NOMO-1 treated with DMSO at 0.1 percent for 48 hours (cell line): ENCODE measurements at regions not wholly inside any gene's neighbourhood (a gene's known extent, or its start where the extent isn't known, plus 50 kb on each side); places are given as distances from the start of the nearest gene placed in this dataset.
"Not testable (repeated sequence)": the region's sequence is repeated elsewhere in the genome, so short reads cannot be mapped to it uniquely, and the experiment has no call there.

Experiments
- DNase-seq: peaks from one replicate; lab custom pipeline; 2025; ENCODE audit not compliant: unreplicated experiment; lab: John Stamatoyannopoulos, UW

- no peak for DNase-seq
Observed at GRCh38 chr3:197431346-197431910, 124.3 kb downstream of the BDH1 start.

GRCh38 chr3:197430934-197431333 is 124.8 kb downstream of the BDH1 start:
- DNase-seq: peak; percentile 21

- no peak for DNase-seq
Observed at GRCh38 chr3:197430502-197430901, 125.3 kb downstream of the BDH1 start.

- no peak for DNase-seq
Observed at GRCh38 chr3:197428952-197429351, 126.8 kb downstream of the BDH1 start.

- no peak for DNase-seq
Observed at GRCh38 chr3:197428117-197428801, 127.5 kb downstream of the BDH1 start.

GRCh38 chr3:197427021-197427420 is 128.6 kb upstream of the DLG1 start:
- DNase-seq: no peak

GRCh38 chr3:197426121-197426566 is 127.7 kb upstream of the DLG1 start:
- DNase-seq: no peak

GRCh38 chr3:197425485-197426120 is 127.2 kb upstream of the DLG1 start:
- DNase-seq: no peak

- no peak for DNase-seq
Observed at GRCh38 chr3:197424674-197425484, 126.5 kb upstream of the DLG1 start.

GRCh38 chr3:197424266-197424665 is 125.9 kb upstream of the DLG1 start:
- DNase-seq: no peak

- no peak for DNase-seq
Observed at GRCh38 chr3:197423376-197423775, 125.0 kb upstream of the DLG1 start.

GRCh38 chr3:197422506-197422905 is 124.1 kb upstream of the DLG1 start:
- DNase-seq: no peak

- DNase-seq: no peak
Observed at GRCh38 chr3:197421021-197421420, 122.6 kb upstream of the DLG1 start.

- no peak for DNase-seq
Observed at GRCh38 chr3:197420566-197420965, 122.2 kb upstream of the DLG1 start.

GRCh38 chr3:197420115-197420514 is 121.7 kb upstream of the DLG1 start:
- no peak for DNase-seq

GRCh38 chr3:197419696-197420095 is 121.3 kb upstream of the DLG1 start:
- DNase-seq: no peak

- DNase-seq: no peak
Observed at GRCh38 chr3:197417911-197418618, 119.7 kb upstream of the DLG1 start.

GRCh38 chr3:197417441-197417840 is 119.0 kb upstream of the DLG1 start:
- DNase-seq: no peak

- not testable (repeated sequence) for DNase-seq
Observed at GRCh38 chr3:197411899-197412298, 113.5 kb upstream of the DLG1 start.

GRCh38 chr3:197410170-197410569 is 111.8 kb upstream of the DLG1 start:
- DNase-seq: not testable (repeated sequence)
